ENCODE measurements at regions not wholly inside any gene's neighbourhood (a gene's known extent, or its start where the extent isn't known, plus 50 kb on each side); places are given as distances from the start of the nearest gene placed in this dataset.

- CTCF ChIA-PET, result interaction anchor here (0.6 kb wide), 1 partner anchor 359 kb away, joined by 4 read pairs; no protein-coding TSS in a partner anchor
Measured at GRCh38 chr2:224195925-224196571, 157.0 kb upstream of the SERPINE2 start.

GRCh38 chr2:224194161-224194560 lies 155.1 kb upstream of the SERPINE2 start:
- no peak for FAIRE-seq
- ChIA-PET CTCF (no interaction called here), RAD21 (ENCODE audit: unreplicated experiment) (no interaction called here), POLR2A (no interaction called here), SMC1A (ENCODE audit: uncharacterized antibody, unreplicated experiment) (no interaction called here)
- TF ChIP-seq SUPT20H (IDR thresholded peaks at IDR 0.05; ENCODE audit: borderline replicate concordance, control insufficient read depth, low read depth, low read length) (no peak), FOS (IDR thresholded peaks at IDR 0.05; ENCODE audit: borderline replicate concordance, extremely low read depth, insufficient read length) (no peak), ZNF274 (IDR thresholded peaks at IDR 0.05; ENCODE audit: insufficient read depth, insufficient read length) (no peak), SREBF2 (IDR thresholded peaks at IDR 0.05; ENCODE audit: low read length) (no peak), ASH2L (IDR thresholded peaks at IDR 0.05; ENCODE audit: borderline replicate concordance, low read depth) (no peak), CTCF (IDR thresholded peaks at IDR 0.05 in 2 of 3, conservative IDR thresholded peaks at IDR 0.05 in 1 of 3; ENCODE audit: control insufficient read depth in 2 of 3, extremely low read depth in 1 of 3, insufficient read depth in 1 of 3, low read depth in 3 of 3, low read length in 3 of 3) (no peak)
- no peak overlapping the region for H3K4me2 ChIP-seq (ENCODE audit: control insufficient read depth, insufficient read depth)
- in situ Hi-C loops (cut with MboI), result no loop called here
- intact Hi-C loops (cut with micrococcal nuclease; ENCODE audit: unreplicated experiment), result no loop called here
- H3K36me3 ChIP-seq (ENCODE audit: control insufficient read depth in 2 of 2, insufficient read depth in 2 of 2, low read length in 1 of 2), result no peaks in the 10 kb centered on the region
- no peaks in the 10 kb centered on the region for H3K79me2 ChIP-seq (ENCODE audit: control insufficient read depth, insufficient read depth, low read length)
- ATAC-seq, result no peak
- no peaks in the 10 kb centered on the region for H3K4me1 ChIP-seq (ENCODE audit: control insufficient read depth, insufficient read depth, low read length)
- H3K9ac ChIP-seq (ENCODE audit: control insufficient read depth, insufficient read depth, low read length), result no peak overlapping the region
- no TSS peak for BruUV-seq (replicated peaks)
- 13% methylated on average over 1 of the region's 1 CpG for WGBS (ENCODE audit: insufficient coverage, insufficient replicate concordance, low lambda C conversion rate, missing lambda C conversion rate)
- no peaks in the 10 kb centered on the region for H3K27me3 ChIP-seq (replicated peaks in 1 of 2; ENCODE audit: control insufficient read depth in 2 of 2, insufficient read depth in 2 of 2, low read length in 1 of 2)
- no peak overlapping the region for H3K27ac ChIP-seq (ENCODE audit: control insufficient read depth, insufficient read depth)
- no peak overlapping the region for H3K4me3 ChIP-seq
- no peak overlapping the region for H2AFZ ChIP-seq (ENCODE audit: control insufficient read depth, low read depth, low read length)
- DNase-seq (ENCODE audit: low read depth, low spot score), result no peak
- H4K20me1 ChIP-seq (ENCODE audit: control insufficient read depth, insufficient read depth), result no peaks in the 10 kb centered on the region
- no peaks in the 10 kb centered on the region for H3K9me3 ChIP-seq (replicated peaks; ENCODE audit: control insufficient read depth, insufficient read depth, low read length)

More at GRCh38 chr2:224195925-224196571, 157.0 kb upstream of the SERPINE2 start:
- ChIA-PET RAD21 (ENCODE audit: unreplicated experiment) (no interaction called here), POLR2A (no interaction called here), SMC1A (ENCODE audit: uncharacterized antibody, unreplicated experiment) (no interaction called here)
- H3K4me2 ChIP-seq (ENCODE audit: control insufficient read depth, insufficient read depth), result no peak overlapping the region
- no peaks in the 10 kb centered on the region for H3K27me3 ChIP-seq (replicated peaks in 1 of 2; ENCODE audit: control insufficient read depth in 2 of 2, insufficient read depth in 2 of 2, low read length in 1 of 2)
- no TSS peak for BruUV-seq (replicated peaks)
- FAIRE-seq, result no peak
- H3K4me1 ChIP-seq (ENCODE audit: control insufficient read depth, insufficient read depth, low read length), result no peaks in the 10 kb centered on the region
- no peaks in the 10 kb centered on the region for H3K9me3 ChIP-seq (replicated peaks; ENCODE audit: control insufficient read depth, insufficient read depth, low read length)
- no peak for DNase-seq (ENCODE audit: low read depth, low spot score)
- no peak overlapping the region for H2AFZ ChIP-seq (ENCODE audit: control insufficient read depth, low read depth, low read length)
- in situ Hi-C loops (cut with MboI), result no loop called here
- H3K79me2 ChIP-seq (ENCODE audit: control insufficient read depth, insufficient read depth, low read length), result no peaks in the 10 kb centered on the region
- H3K9ac ChIP-seq (ENCODE audit: control insufficient read depth, insufficient read depth, low read length), result no peak overlapping the region
- no peak for ATAC-seq
- H3K36me3 ChIP-seq (ENCODE audit: control insufficient read depth in 2 of 2, insufficient read depth in 2 of 2, low read length in 1 of 2), result no peaks in the 10 kb centered on the region
- TF ChIP-seq POLR2AphosphoS2 (IDR thresholded peaks at IDR 0.05; ENCODE audit: low read depth, low read length) (no peak), NR2F1 (conservative IDR thresholded peaks at IDR 0.05) (0 out of 2 replicates have a peak, but pooled peaks have one; percentile 24)
- no peak overlapping the region for H3K27ac ChIP-seq (ENCODE audit: control insufficient read depth, insufficient read depth)
- WGBS (ENCODE audit: insufficient coverage, insufficient replicate concordance, low lambda C conversion rate, missing lambda C conversion rate), result 40% methylated on average over 2 of the region's 2 CpGs
- H4K20me1 ChIP-seq (ENCODE audit: control insufficient read depth, insufficient read depth), result no peaks in the 10 kb centered on the region
- intact Hi-C loops (cut with micrococcal nuclease; ENCODE audit: unreplicated experiment), result no loop called here
- H3K4me3 ChIP-seq, result no peak overlapping the region

Data from GM12878 (cell line).